ENCODE measurements at regions not wholly inside any gene's neighbourhood (a gene's known extent, or its start where the extent isn't known, plus 50 kb on each side); places are given as distances from the start of the nearest gene placed in this dataset.

- Histone ChIP-seq H3K9me3 (ENCODE audit: low read depth, low read length, poor library complexity, severe bottlenecking) (no peaks in the 10 kb centered on the region), H3K36me3 (ENCODE audit: insufficient read depth, low read length, poor library complexity, severe bottlenecking) (no peaks in the 10 kb centered on the region), H3K27me3 (replicated peaks; ENCODE audit: insufficient read depth, low read depth, low read length, poor library complexity) (no peaks in the 10 kb centered on the region), H3K27ac (ENCODE audit: low read depth, low read length, poor library complexity, severe bottlenecking) (no peak overlapping the region), H3K4me1 (ENCODE audit: insufficient read depth, low read length, poor library complexity, severe bottlenecking) (no peaks in the 10 kb centered on the region), H3K4me3 (ENCODE audit: low read depth, low read length, poor library complexity, severe bottlenecking) (no peak overlapping the region)
- POLR2A ChIA-PET (ENCODE audit: low non-redundant PET) = no interaction called here
- BruUV-seq (replicated peaks) = no TSS peak
- CTCF ChIA-PET = no interaction called here
- intact Hi-C loops (cut with micrococcal nuclease; ENCODE audit: unreplicated experiment) = no loop called here
- DNase-seq (ENCODE audit: low spot score) = no peak
- TF ChIP-seq EZH2 (IDR thresholded peaks at IDR 0.05; ENCODE audit: borderline replicate concordance, low read depth, low read length, poor library complexity, severe bottlenecking) = no peak
- TF ChIP-seq, protein P1, sequence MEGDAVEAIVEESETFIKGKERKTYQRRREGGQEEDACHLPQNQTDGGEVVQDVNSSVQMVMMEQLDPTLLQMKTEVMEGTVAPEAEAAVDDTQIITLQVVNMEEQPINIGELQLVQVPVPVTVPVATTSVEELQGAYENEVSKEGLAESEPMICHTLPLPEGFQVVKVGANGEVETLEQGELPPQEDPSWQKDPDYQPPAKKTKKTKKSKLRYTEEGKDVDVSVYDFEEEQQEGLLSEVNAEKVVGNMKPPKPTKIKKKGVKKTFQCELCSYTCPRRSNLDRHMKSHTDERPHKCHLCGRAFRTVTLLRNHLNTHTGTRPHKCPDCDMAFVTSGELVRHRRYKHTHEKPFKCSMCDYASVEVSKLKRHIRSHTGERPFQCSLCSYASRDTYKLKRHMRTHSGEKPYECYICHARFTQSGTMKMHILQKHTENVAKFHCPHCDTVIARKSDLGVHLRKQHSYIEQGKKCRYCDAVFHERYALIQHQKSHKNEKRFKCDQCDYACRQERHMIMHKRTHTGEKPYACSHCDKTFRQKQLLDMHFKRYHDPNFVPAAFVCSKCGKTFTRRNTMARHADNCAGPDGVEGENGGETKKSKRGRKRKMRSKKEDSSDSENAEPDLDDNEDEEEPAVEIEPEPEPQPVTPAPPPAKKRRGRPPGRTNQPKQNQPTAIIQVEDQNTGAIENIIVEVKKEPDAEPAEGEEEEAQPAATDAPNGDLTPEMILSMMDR (conservative IDR thresholded peaks at IDR 0.05; ENCODE audit: low read depth, low read length) = no peak
Measured at GRCh38 chr3:144041960-144042556, 70.4 kb downstream of the DIPK2A start.

DNA sequence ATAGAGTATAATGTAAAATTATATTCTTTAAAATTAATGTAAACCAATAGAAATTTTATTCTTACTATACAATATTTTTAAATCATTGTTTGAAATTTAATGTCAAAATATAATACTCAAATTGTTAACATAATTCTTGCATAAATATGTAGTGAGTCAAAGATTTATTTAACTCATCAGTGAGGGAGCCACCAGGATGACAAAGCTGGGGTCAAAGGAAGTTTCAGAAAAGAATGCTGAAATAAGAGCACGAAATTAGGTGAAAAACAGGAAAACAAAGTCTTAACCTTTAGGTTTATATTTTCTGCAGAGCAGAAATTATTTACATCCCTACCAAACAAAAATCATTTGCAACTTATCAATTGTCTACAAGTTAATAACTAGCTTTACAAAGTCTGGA, 74.1 kb downstream of the DIPK2A start:
- Histone ChIP-seq H3K27me3 (replicated peaks; ENCODE audit: insufficient read depth, low read depth, low read length, poor library complexity) (no peaks in the 10 kb centered on the region), H3K27ac (ENCODE audit: low read depth, low read length, poor library complexity, severe bottlenecking) (no peak overlapping the region), H3K36me3 (ENCODE audit: insufficient read depth, low read length, poor library complexity, severe bottlenecking) (no peaks in the 10 kb centered on the region), H3K4me1 (ENCODE audit: insufficient read depth, low read length, poor library complexity, severe bottlenecking) (no peaks in the 10 kb centered on the region), H3K4me3 (ENCODE audit: low read depth, low read length, poor library complexity, severe bottlenecking) (no peak overlapping the region), H3K9me3 (ENCODE audit: low read depth, low read length, poor library complexity, severe bottlenecking) (no peaks in the 10 kb centered on the region)
- POLR2A ChIA-PET (ENCODE audit: low non-redundant PET) = interaction anchor here (0.5 kb wide), 1 partner anchor 142 kb away, joined by 3 read pairs; no protein-coding TSS in a partner anchor
- TF ChIP-seq EZH2 (IDR thresholded peaks at IDR 0.05; ENCODE audit: borderline replicate concordance, low read depth, low read length, poor library complexity, severe bottlenecking) = no peak
- TF ChIP-seq, protein P1 (conservative IDR thresholded peaks at IDR 0.05; ENCODE audit: low read depth, low read length) = no peak
- CTCF ChIA-PET = no interaction called here
- no TSS peak for BruUV-seq (replicated peaks)
- intact Hi-C loops (cut with micrococcal nuclease; ENCODE audit: unreplicated experiment) = no loop called here
- no peak for DNase-seq (ENCODE audit: low spot score)

- intact Hi-C loops (cut with micrococcal nuclease; ENCODE audit: unreplicated experiment) = no loop called here
- no peaks in the 10 kb centered on the region for H3K36me3 ChIP-seq (ENCODE audit: insufficient read depth, low read length, poor library complexity, severe bottlenecking)
- no peaks in the 10 kb centered on the region for H3K4me1 ChIP-seq (ENCODE audit: insufficient read depth, low read length, poor library complexity, severe bottlenecking)
- TF ChIP-seq, protein P1 (conservative IDR thresholded peaks at IDR 0.05; ENCODE audit: low read depth, low read length) = no peak
- TF ChIP-seq EZH2 (IDR thresholded peaks at IDR 0.05; ENCODE audit: borderline replicate concordance, low read depth, low read length, poor library complexity, severe bottlenecking) = no peak
- no peaks in the 10 kb centered on the region for H3K9me3 ChIP-seq (ENCODE audit: low read depth, low read length, poor library complexity, severe bottlenecking)
- CTCF ChIA-PET = no interaction called here
- POLR2A ChIA-PET (ENCODE audit: low non-redundant PET) = no interaction called here
- no peaks in the 10 kb centered on the region for H3K27me3 ChIP-seq (replicated peaks; ENCODE audit: insufficient read depth, low read depth, low read length, poor library complexity)
- no peak for DNase-seq (ENCODE audit: low spot score)
- no peak overlapping the region for H3K4me3 ChIP-seq (ENCODE audit: low read depth, low read length, poor library complexity, severe bottlenecking)
- no peak overlapping the region for H3K27ac ChIP-seq (ENCODE audit: low read depth, low read length, poor library complexity, severe bottlenecking)
- no TSS peak for BruUV-seq (replicated peaks)
Measured at GRCh38 chr3:144049374-144049773, 77.8 kb downstream of the DIPK2A start.

Data from A673 (cell line).